ENCODE measurements at regions not wholly inside any gene's neighbourhood (a gene's known extent, or its start where the extent isn't known, plus 50 kb on each side); places are given as distances from the start of the nearest gene placed in this dataset.

- DNase-seq (ENCODE audit: low read depth, low spot score): no peak
- H3K36me3 ChIP-seq (ENCODE audit: control insufficient read depth, insufficient read depth, low read length): no peaks in the 10 kb centered on the region
- WGBS (ENCODE audit: insufficient coverage, insufficient read length): no CpG with 5 or more reads among the region's 1 CpG
- H3K27me3 ChIP-seq (ENCODE audit: control insufficient read depth, insufficient read depth, low read length): no peaks in the 10 kb centered on the region
- no peaks in the 10 kb centered on the region for H3K4me1 ChIP-seq (ENCODE audit: control insufficient read depth, insufficient read depth, low read length)
- no peaks in the 10 kb centered on the region for H3K9me3 ChIP-seq (ENCODE audit: control insufficient read depth, insufficient read depth, low read length)
- no peak overlapping the region for H3K4me3 ChIP-seq (ENCODE audit: low read length)
- H3K27ac ChIP-seq (ENCODE audit: low read length): no peak overlapping the region
These were observed 187.1 kb downstream of the SCG2 start for GRCh38 chr2:223415071-223415470.

GRCh38 chr2:223416815-223417610, 185.1 kb downstream of the SCG2 start:
- Histone ChIP-seq H3K27ac (ENCODE audit: low read length) (no peak overlapping the region), H3K9me3 (ENCODE audit: control insufficient read depth, insufficient read depth, low read length) (no peaks in the 10 kb centered on the region), H3K27me3 (ENCODE audit: control insufficient read depth, insufficient read depth, low read length) (no peaks in the 10 kb centered on the region), H3K36me3 (ENCODE audit: control insufficient read depth, insufficient read depth, low read length) (no peaks in the 10 kb centered on the region), H3K4me3 (ENCODE audit: low read length) (no peak overlapping the region), H3K4me1 (ENCODE audit: control insufficient read depth, insufficient read depth, low read length) (no peaks in the 10 kb centered on the region)
- no peak for DNase-seq (ENCODE audit: low read depth, low spot score)
- WGBS (ENCODE audit: insufficient coverage, insufficient read length): no CpG with 5 or more reads among the region's 8 CpGs

- WGBS (ENCODE audit: insufficient coverage, insufficient read length): no CpG with 5 or more reads among the region's 6 CpGs
- H3K27ac ChIP-seq (ENCODE audit: low read length): no peak overlapping the region
- H3K9me3 ChIP-seq (ENCODE audit: control insufficient read depth, insufficient read depth, low read length): no peaks in the 10 kb centered on the region
- no peaks in the 10 kb centered on the region for H3K27me3 ChIP-seq (ENCODE audit: control insufficient read depth, insufficient read depth, low read length)
- DNase-seq (ENCODE audit: low read depth, low spot score): no peak
- H3K36me3 ChIP-seq (ENCODE audit: control insufficient read depth, insufficient read depth, low read length): no peaks in the 10 kb centered on the region
- H3K4me1 ChIP-seq (ENCODE audit: control insufficient read depth, insufficient read depth, low read length): no peaks in the 10 kb centered on the region
- H3K4me3 ChIP-seq (ENCODE audit: low read length): no peak overlapping the region
These were observed 184.0 kb downstream of the SCG2 start for GRCh38 chr2:223418131-223418530.

GRCh38 chr2:223418604-223419199, 183.5 kb downstream of the SCG2 start:
- Histone ChIP-seq H3K4me1 (ENCODE audit: control insufficient read depth, insufficient read depth, low read length) (no peaks in the 10 kb centered on the region), H3K27ac (ENCODE audit: low read length) (no peak overlapping the region), H3K36me3 (ENCODE audit: control insufficient read depth, insufficient read depth, low read length) (no peaks in the 10 kb centered on the region), H3K4me3 (ENCODE audit: low read length) (no peak overlapping the region), H3K27me3 (ENCODE audit: control insufficient read depth, insufficient read depth, low read length) (no peaks in the 10 kb centered on the region), H3K9me3 (ENCODE audit: control insufficient read depth, insufficient read depth, low read length) (no peaks in the 10 kb centered on the region)
- WGBS (ENCODE audit: insufficient coverage, insufficient read length): no CpG with 5 or more reads among the region's 1 CpG
- DNase-seq (ENCODE audit: low read depth, low spot score): no peak

GRCh38 chr2:223420048-223420447, 182.1 kb downstream of the SCG2 start:
- H3K27me3 ChIP-seq (ENCODE audit: control insufficient read depth, insufficient read depth, low read length): no peaks in the 10 kb centered on the region
- H3K27ac ChIP-seq (ENCODE audit: low read length): no peak overlapping the region
- no peaks in the 10 kb centered on the region for H3K9me3 ChIP-seq (ENCODE audit: control insufficient read depth, insufficient read depth, low read length)
- no CpG with 5 or more reads among the region's 1 CpG for WGBS (ENCODE audit: insufficient coverage, insufficient read length)
- H3K36me3 ChIP-seq (ENCODE audit: control insufficient read depth, insufficient read depth, low read length): no peaks in the 10 kb centered on the region
- H3K4me3 ChIP-seq (ENCODE audit: low read length): no peak overlapping the region
- no peak for DNase-seq (ENCODE audit: low read depth, low spot score)
- no peaks in the 10 kb centered on the region for H3K4me1 ChIP-seq (ENCODE audit: control insufficient read depth, insufficient read depth, low read length)

GRCh38 chr2:223431479-223431878, 170.7 kb downstream of the SCG2 start:
- Histone ChIP-seq H3K9me3 (ENCODE audit: control insufficient read depth, insufficient read depth, low read length) (no peaks in the 10 kb centered on the region), H3K27ac (ENCODE audit: low read length) (no peak overlapping the region), H3K27me3 (ENCODE audit: control insufficient read depth, insufficient read depth, low read length) (no peaks in the 10 kb centered on the region), H3K4me1 (ENCODE audit: control insufficient read depth, insufficient read depth, low read length) (no peaks in the 10 kb centered on the region), H3K36me3 (ENCODE audit: control insufficient read depth, insufficient read depth, low read length) (no peaks in the 10 kb centered on the region), H3K4me3 (ENCODE audit: low read length) (no peak overlapping the region)
- WGBS (ENCODE audit: insufficient coverage, insufficient read length): no CpG with 5 or more reads among the region's 1 CpG
- no peak for DNase-seq (ENCODE audit: low read depth, low spot score)

- H3K9me3 ChIP-seq (ENCODE audit: control insufficient read depth, insufficient read depth, low read length): no peaks in the 10 kb centered on the region
- no peak overlapping the region for H3K27ac ChIP-seq (ENCODE audit: low read length)
- H3K36me3 ChIP-seq (ENCODE audit: control insufficient read depth, insufficient read depth, low read length): no peaks in the 10 kb centered on the region
- H3K4me1 ChIP-seq (ENCODE audit: control insufficient read depth, insufficient read depth, low read length): no peaks in the 10 kb centered on the region
- WGBS (ENCODE audit: insufficient coverage, insufficient read length): no CpG with 5 or more reads among the region's 5 CpGs
- no peaks in the 10 kb centered on the region for H3K27me3 ChIP-seq (ENCODE audit: control insufficient read depth, insufficient read depth, low read length)
- DNase-seq (ENCODE audit: low read depth, low spot score): no peak
- H3K4me3 ChIP-seq (ENCODE audit: low read length): no peak overlapping the region
These were observed 168.7 kb downstream of the SCG2 start for GRCh38 chr2:223433461-223433860.

GRCh38 chr2:223437788-223438187, 164.4 kb downstream of the SCG2 start:
- WGBS (ENCODE audit: insufficient coverage, insufficient read length): no CpG with 5 or more reads among the region's 4 CpGs
- no peaks in the 10 kb centered on the region for H3K36me3 ChIP-seq (ENCODE audit: control insufficient read depth, insufficient read depth, low read length)
- no peaks in the 10 kb centered on the region for H3K27me3 ChIP-seq (ENCODE audit: control insufficient read depth, insufficient read depth, low read length)
- no peaks in the 10 kb centered on the region for H3K4me1 ChIP-seq (ENCODE audit: control insufficient read depth, insufficient read depth, low read length)
- H3K27ac ChIP-seq (ENCODE audit: low read length): no peak overlapping the region
- H3K9me3 ChIP-seq (ENCODE audit: control insufficient read depth, insufficient read depth, low read length): no peaks in the 10 kb centered on the region
- H3K4me3 ChIP-seq (ENCODE audit: low read length): no peak overlapping the region
- DNase-seq (ENCODE audit: low read depth, low spot score): no peak

GRCh38 chr2:223439184-223439583, 163.0 kb downstream of the SCG2 start:
- Histone ChIP-seq H3K36me3 (ENCODE audit: control insufficient read depth, insufficient read depth, low read length) (no peaks in the 10 kb centered on the region), H3K9me3 (ENCODE audit: control insufficient read depth, insufficient read depth, low read length) (no peaks in the 10 kb centered on the region), H3K27me3 (ENCODE audit: control insufficient read depth, insufficient read depth, low read length) (no peaks in the 10 kb centered on the region), H3K27ac (ENCODE audit: low read length) (no peak overlapping the region), H3K4me1 (ENCODE audit: control insufficient read depth, insufficient read depth, low read length) (no peaks in the 10 kb centered on the region), H3K4me3 (ENCODE audit: low read length) (no peak overlapping the region)
- no CpG with 5 or more reads among the region's 1 CpG for WGBS (ENCODE audit: insufficient coverage, insufficient read length)
- DNase-seq (ENCODE audit: low read depth, low spot score): no peak

GRCh38 chr2:223439786-223440185, 162.4 kb downstream of the SCG2 start:
- no peak overlapping the region for H3K27ac ChIP-seq (ENCODE audit: low read length)
- WGBS (ENCODE audit: insufficient coverage, insufficient read length): no CpG with 5 or more reads among the region's 1 CpG
- H3K27me3 ChIP-seq (ENCODE audit: control insufficient read depth, insufficient read depth, low read length): no peaks in the 10 kb centered on the region
- no peak for DNase-seq (ENCODE audit: low read depth, low spot score)
- no peaks in the 10 kb centered on the region for H3K9me3 ChIP-seq (ENCODE audit: control insufficient read depth, insufficient read depth, low read length)
- no peaks in the 10 kb centered on the region for H3K4me1 ChIP-seq (ENCODE audit: control insufficient read depth, insufficient read depth, low read length)
- no peaks in the 10 kb centered on the region for H3K36me3 ChIP-seq (ENCODE audit: control insufficient read depth, insufficient read depth, low read length)
- H3K4me3 ChIP-seq (ENCODE audit: low read length): no peak overlapping the region

GRCh38 chr2:223442847-223443246, 159.3 kb downstream of the SCG2 start:
- no peak for DNase-seq (ENCODE audit: low read depth, low spot score)
- H3K27ac ChIP-seq (ENCODE audit: low read length): no peak overlapping the region
- no peak overlapping the region for H3K4me3 ChIP-seq (ENCODE audit: low read length)
- no peaks in the 10 kb centered on the region for H3K36me3 ChIP-seq (ENCODE audit: control insufficient read depth, insufficient read depth, low read length)
- WGBS (ENCODE audit: insufficient coverage, insufficient read length): no CpG with 5 or more reads among the region's 2 CpGs
- H3K27me3 ChIP-seq (ENCODE audit: control insufficient read depth, insufficient read depth, low read length): no peaks in the 10 kb centered on the region
- no peaks in the 10 kb centered on the region for H3K9me3 ChIP-seq (ENCODE audit: control insufficient read depth, insufficient read depth, low read length)
- no peaks in the 10 kb centered on the region for H3K4me1 ChIP-seq (ENCODE audit: control insufficient read depth, insufficient read depth, low read length)

Data from iPS DF 6.9 (cell line).